ENCODE measurements at regions not wholly inside any gene's neighbourhood (a gene's known extent, or its start where the extent isn't known, plus 50 kb on each side); places are given as distances from the start of the nearest gene placed in this dataset.
"Not testable (repeated sequence)": the region's sequence is repeated elsewhere in the genome, so short reads cannot be mapped to it uniquely, and the experiment has no call there.

- no peak for DNase-seq
These were observed 557.2 kb downstream of the MN1 start for GRCh38 chr22:27244328-27244727.

GRCh38 chr22:27245056-27245455, 556.5 kb downstream of the MN1 start:
- no peak for DNase-seq

- no peak for DNase-seq
These were observed 555.0 kb downstream of the MN1 start for GRCh38 chr22:27246558-27246957.

- DNase-seq, result peak; percentile 38 to 76 (median 49)
These were observed 553.7 kb downstream of the MN1 start for GRCh38 chr22:27247701-27248434.

GRCh38 chr22:27250418-27250817, 551.1 kb downstream of the MN1 start:
- no peak for DNase-seq

- no peak for DNase-seq
These were observed 550.7 kb downstream of the MN1 start for GRCh38 chr22:27250886-27251285.

GRCh38 chr22:27251563-27251962, 550.0 kb downstream of the MN1 start:
- no peak for DNase-seq

GRCh38 chr22:27252282-27253049, 549.1 kb downstream of the MN1 start:
- peak; percentile 81 to 92 (median 92) for DNase-seq

GRCh38 chr22:27253108-27253902, 548.3 kb downstream of the MN1 start:
- DNase-seq, result peak in 2 of 3 donors; percentile 79 to 92

- DNase-seq, result not testable (repeated sequence)
These were observed 547.5 kb downstream of the MN1 start for GRCh38 chr22:27254063-27254462.

GRCh38 chr22:27255580-27255979, 546.0 kb downstream of the MN1 start:
- DNase-seq, result no peak

- no peak for DNase-seq
These were observed 543.6 kb downstream of the MN1 start for GRCh38 chr22:27257987-27258386.

GRCh38 chr22:27258616-27259172, 542.9 kb downstream of the MN1 start:
- no peak for DNase-seq

- no peak for DNase-seq
These were observed 542.1 kb downstream of the MN1 start for GRCh38 chr22:27259433-27259832.

GRCh38 chr22:27260087-27260698, 541.4 kb downstream of the MN1 start:
- no peak for DNase-seq

- DNase-seq, result no peak
These were observed 539.2 kb downstream of the MN1 start for GRCh38 chr22:27262361-27262760.

GRCh38 chr22:27264184-27264583, 537.4 kb downstream of the MN1 start:
- DNase-seq, result no peak

GRCh38 chr22:27267145-27267544, 534.4 kb downstream of the MN1 start:
- DNase-seq, result peak in 1 of 3 donors; percentile 87

GRCh38 chr22:27269751-27270543, 531.6 kb downstream of the MN1 start:
- DNase-seq, result no peak

- DNase-seq, result no peak
These were observed 530.6 kb downstream of the MN1 start for GRCh38 chr22:27270818-27271510.

Measured in muscle of back (tissue), 3 donors.